ENCODE measurements at regions not wholly inside any gene's neighbourhood (a gene's known extent, or its start where the extent isn't known, plus 50 kb on each side); places are given as distances from the start of the nearest gene placed in this dataset.

DNA sequence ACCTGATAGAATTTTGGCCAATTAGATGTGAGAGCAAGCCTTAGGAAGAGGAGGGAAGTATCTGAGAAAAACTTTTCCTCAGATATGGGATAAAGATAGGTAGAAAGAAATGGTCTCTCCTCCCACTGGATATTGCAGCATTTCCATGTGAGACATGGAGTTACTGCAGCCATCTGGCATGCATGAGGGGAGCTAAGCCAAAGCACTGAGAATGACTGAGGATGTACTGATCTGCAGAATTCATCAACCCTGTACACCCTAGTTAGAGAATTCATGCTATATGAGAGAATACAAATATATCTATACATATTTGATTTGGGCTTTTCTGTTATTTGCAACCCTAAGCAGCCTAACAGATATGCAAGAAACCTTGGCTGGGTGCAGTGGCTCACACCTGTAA lies 52.5 kb upstream of the RPL34 start:
- no peak for DNase-seq (ENCODE audit: low spot score)

DNA sequence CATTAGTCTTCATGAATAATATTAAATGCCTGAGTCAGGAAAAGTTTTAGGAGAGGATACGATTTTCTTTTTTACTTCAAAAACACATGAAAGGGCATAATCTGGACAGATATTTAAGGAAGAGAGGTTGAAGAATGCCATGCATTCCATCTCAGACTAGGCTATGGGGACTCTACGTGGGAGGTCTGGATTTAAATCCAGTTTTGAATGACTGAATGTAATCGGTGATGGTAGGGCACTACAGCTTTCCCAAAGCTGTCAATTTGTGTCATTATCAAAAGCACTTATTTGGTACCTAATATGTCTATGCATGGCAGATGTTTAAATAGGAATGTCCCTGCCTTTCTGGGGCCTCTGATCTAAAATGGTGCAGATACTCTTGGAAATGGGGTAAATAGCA lies 59.3 kb upstream of the RPL34 start:
- no peak for DNase-seq (ENCODE audit: low spot score)

DNA sequence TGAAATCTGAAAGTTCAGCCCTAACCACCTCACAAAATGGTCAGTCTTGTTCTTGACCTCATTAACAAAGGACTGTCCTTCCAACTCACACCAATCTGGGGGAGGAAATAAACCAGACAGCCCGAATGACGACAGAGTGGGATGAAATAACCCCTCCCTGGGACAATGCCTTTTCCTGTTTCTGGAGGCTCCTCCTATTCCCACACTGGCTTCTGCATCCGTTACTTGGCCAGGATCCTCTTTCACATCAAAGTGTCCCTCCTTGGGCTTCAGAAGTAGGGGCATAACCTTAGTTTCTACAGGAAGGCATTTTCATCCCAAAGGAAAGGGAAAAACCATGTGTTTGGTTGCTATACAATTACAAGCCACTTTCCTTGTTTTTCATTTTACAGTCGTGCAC lies 59.8 kb upstream of the RPL34 start:
- DNase-seq (ENCODE audit: low spot score) = no peak

- DNase-seq (ENCODE audit: low spot score) = no peak
Measured at GRCh38 chr4:108559911-108560310, 60.5 kb upstream of the RPL34 start.

DNA sequence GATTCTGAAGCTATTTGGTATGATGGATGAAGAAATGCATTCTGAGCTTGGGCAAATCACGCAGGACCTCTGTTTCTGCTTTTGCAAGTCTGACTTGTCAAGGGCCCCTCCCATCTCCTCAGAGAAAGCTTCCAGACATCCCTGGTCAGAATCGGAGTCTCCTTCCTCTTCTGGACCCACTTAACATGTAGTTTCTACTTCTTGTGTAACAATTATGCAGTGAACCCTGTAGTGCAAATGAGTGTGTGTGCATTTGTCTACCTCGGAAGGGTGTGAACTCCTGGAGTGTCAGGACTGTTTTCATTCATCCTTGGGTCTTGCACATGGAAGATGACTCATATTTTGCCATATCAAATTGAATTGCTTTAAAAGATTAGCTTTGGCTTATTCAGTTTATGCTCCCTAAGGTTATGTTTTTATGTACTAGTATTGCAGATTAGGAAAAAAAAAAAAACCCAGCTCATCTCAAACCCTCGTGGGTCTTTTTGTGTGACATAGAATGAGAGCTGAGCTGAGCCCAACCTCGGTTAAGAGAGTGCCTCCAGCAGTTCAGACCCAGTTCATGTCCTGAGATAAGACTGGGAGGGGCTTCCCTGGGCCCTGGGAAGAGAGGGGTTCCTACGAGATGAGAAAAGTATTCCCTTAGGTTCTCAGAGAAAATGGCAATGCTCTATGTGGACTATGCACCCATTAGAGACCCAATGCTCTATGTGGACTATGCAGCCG lies 61.1 kb upstream of the RPL34 start:
- DNase-seq (ENCODE audit: low spot score) = no peak

DNA sequence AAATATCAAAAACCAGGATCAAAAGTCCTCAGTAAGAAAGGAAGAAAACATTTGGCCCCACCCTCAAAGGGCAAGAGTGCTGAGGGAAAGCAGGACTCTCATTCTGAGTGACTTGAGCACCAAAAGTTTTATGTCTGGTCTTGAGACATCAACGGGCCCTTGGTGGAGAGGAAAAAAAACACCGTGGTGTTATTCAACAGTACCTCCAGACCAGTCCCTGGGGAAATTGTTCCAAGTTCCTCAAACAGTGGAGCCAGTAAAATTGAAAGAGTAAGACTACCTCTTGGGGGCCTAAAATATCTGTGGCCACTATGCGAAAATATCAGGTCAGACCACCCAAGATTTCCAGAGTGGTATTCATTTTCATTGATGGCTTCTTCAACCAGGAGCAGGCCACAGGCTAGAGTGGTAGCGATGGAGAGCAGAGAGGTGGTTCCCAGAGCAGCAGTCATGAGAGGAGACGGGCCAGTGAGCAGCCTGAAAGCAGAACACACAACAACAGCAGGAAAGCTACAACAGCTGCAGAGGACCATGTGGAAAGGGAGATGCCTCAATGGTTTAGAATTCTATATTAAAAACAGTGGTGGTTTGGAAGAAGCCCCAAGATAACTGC lies 63.7 kb upstream of the RPL34 start:
- DNase-seq (ENCODE audit: low spot score) = no peak

DNA sequence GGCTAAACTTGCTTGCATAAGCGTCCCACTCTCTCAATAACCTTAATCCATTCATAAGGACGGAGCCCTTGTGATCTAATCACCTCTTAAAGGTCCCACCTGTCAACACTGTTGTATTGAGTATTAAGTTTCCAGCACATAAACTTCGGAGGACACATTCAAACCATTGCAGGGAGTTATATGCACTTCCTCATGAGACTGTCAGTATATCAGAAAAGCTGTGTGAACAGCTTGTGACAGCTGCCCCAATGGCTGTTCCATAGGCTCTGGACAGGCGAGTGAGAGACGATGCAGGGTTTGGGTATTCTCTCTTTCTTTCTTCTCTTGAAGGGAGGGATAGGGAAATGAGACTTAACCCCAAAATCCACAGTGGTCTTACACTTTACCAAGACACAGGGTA lies 64.2 kb upstream of the RPL34 start:
- DNase-seq (ENCODE audit: low spot score) = no peak

- DNase-seq (ENCODE audit: low spot score) = no peak
Measured at GRCh38 chr4:108555701-108556100, 64.7 kb upstream of the RPL34 start.

- no peak for DNase-seq (ENCODE audit: low spot score)
Measured at GRCh38 chr4:108547682-108548081, 72.7 kb upstream of the RPL34 start.

DNA sequence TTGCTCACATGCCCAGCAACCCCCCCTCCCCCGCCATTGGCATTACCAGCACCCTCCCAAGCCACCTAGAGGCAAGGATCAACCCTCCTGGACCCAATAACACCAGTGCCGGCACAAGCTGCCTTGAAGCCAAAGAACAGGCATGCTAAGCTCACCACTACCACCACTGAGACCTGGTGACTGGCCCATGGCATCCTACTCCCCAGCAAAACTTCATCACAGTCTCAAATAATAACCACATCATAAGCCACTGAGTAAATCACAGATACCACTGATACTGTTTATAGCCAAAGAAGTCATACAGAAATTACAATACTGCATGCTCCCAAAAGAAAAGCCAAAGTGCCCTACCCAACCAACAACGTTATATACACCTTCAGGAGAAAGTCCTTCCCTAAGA lies 73.6 kb upstream of the RPL34 start:
- DNase-seq (ENCODE audit: low spot score) = no peak

GRCh38 chr4:108544481-108544880 lies 75.9 kb upstream of the RPL34 start:
- DNase-seq (ENCODE audit: low spot score) = no peak

DNA sequence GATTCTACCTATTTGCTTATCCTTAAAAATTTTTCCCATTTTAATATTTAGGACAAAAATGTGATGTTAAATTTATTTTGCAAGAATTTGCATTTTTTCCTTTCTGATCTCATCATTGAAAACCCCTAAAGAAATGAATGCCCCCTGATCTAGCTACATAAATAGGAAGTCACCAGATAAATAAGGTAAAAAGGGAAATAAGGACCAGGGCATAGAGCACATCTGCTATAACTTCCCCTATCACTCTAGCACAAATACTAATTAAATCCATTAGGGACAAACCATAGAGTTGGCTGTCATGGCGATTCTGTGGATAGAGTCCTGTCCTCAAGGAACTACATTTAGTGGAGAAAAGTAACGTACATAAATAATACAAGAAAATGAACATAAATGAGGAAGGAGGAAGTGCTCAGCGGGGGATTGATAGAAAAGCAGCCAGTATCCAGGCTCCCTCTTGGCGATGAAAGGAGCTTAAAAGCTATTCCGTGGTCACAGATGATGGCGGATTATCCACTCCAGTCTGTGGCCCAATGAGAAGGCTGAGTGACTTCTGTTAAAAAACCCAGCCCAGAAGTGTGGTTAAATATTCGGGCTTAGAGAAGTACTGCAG lies 76.9 kb upstream of the RPL34 start:
- DNase-seq (ENCODE audit: low spot score) = no peak

- DNase-seq (ENCODE audit: low spot score) = peak; percentile 69
Measured at GRCh38 chr4:108540536-108540935, 79.8 kb upstream of the RPL34 start.

- DNase-seq (ENCODE audit: low spot score) = no peak
Measured at GRCh38 chr4:108536577-108536976, 83.8 kb upstream of the RPL34 start.

- no peak for DNase-seq (ENCODE audit: low spot score)
Measured at GRCh38 chr4:108535757-108536156, 84.6 kb upstream of the RPL34 start.

GRCh38 chr4:108533876-108534275 lies 86.5 kb upstream of the RPL34 start:
- DNase-seq (ENCODE audit: low spot score) = no peak

DNA sequence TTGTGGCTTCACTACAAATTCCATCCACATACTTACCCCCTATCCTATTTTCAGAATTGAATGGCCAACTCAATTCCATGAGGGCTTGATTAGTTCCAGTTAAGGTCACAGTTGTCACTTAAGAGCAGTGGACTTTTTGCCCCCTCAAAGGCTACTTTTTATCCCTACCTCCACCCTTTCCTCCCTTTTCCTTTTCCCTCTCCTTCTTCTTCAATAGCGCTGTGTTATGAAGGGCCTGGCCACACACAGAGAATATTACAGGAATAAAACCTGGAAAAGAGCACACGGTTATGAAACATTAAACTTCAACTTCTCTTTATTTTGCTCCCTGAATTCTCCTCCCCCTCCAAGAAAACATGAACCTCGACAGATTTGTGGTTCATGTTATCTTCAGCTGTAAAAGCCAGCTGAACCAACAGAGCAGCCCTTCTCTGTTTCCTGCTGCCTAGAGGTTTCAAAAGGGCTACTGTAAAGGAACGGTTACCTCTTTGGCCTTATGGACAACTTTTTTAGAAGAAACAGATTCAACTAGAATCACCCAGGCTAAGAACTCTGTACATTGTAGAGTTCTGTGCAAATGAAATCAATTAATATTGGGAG lies 87.0 kb upstream of the RPL34 start:
- DNase-seq (ENCODE audit: low spot score) = no peak

GRCh38 chr4:108532738-108533137 lies 87.6 kb upstream of the RPL34 start:
- DNase-seq (ENCODE audit: low spot score) = no peak

GRCh38 chr4:108532187-108532586 lies 88.2 kb upstream of the RPL34 start:
- no peak for DNase-seq (ENCODE audit: low spot score)

DNA sequence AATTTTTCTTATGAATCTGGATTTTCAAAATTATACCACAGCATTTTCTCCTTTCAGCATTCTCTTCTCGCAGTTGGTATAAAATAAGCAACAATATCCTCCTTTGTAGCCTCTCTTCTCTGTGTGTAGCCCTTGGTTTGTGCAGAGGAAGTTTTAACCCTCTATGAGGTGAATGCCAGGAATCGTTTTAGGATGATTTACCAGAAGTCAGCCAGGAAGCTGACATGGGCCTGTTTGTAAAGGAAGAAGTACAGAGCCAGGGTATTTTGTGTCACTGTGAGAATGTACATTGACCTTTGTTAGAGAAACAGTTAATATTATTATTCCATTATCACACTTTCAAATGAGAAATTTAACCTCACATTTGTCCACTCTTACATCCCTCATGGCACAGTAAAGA lies 88.9 kb upstream of the RPL34 start:
- DNase-seq (ENCODE audit: low spot score) = no peak

DNA sequence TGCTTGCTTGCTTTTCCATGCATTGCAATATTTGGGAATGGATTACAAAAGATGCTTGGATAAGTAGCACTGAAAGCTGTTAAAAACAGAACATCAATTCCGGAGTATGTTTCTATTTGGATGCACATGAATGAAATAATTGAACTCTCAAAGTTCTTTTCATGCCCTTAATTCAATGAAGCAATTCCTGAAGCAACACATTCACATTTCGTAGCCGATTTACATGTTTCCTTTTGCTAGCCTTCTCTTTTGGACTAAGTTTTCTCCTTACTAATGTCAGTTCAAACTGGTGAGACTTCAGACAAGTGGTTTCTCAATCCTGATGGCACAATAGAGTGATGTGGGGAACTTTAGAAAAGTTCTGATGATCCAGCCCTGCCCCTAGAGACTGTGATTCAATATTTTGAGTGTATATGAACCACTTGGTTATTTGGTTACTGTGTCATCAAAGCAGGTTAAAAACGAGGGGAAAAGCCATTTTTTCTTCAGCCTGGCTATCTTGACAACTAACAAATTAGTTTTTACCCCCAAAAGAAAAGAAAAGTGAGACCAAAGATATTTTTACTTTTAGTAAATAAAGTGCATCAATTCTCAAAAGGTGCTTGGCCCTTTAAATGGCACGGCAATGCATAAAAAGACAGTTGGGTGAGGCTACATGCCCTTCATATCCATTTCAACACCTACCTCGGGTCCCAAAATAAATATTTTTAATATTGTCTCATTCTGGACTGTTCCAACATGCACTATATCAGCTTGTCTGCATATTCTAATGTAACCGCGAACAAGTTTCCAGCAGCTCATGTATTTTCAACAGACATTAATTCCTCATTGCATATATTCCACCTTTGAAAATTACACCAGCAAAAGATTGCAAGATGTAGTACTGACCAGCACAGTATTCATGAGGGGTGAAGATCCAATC lies 90.1 kb upstream of the RPL34 start:
- DNase-seq (ENCODE audit: low spot score) = no peak

DNA sequence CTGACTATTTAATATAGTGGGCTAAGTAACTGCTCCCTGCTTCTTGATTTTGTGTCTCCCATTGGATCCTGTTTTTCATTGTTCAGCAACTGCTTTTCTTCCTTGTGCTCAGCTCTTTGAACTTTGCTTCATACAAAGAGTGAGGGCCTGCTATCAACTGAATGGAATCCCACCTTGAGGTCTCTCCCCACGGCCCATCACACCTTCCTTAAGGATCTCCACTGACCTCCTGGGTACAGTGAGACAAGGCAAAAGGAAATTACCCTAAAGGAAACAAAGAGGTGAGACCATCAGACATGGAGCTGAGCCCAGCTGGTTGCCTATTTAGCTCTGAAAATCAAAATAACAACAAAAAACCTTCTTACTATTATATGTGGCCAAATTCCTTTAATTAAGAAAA lies 91.3 kb upstream of the RPL34 start:
- no peak for DNase-seq (ENCODE audit: low spot score)
